ENCODE measurements at regions not wholly inside any gene's neighbourhood (a gene's known extent, or its start where the extent isn't known, plus 50 kb on each side); places are given as distances from the start of the nearest gene placed in this dataset.

- H3K27ac ChIP-seq, result no peak overlapping the region
- H3K4me3 ChIP-seq, result no peak overlapping the region
- DNase-seq (ENCODE audit: low read depth, low spot score), result no peak
- H3K36me3 ChIP-seq (ENCODE audit: insufficient read depth, low read length), result no peaks in the 10 kb centered on the region
- TF ChIP-seq POLR2AphosphoS5 (IDR thresholded peaks at IDR 0.05; ENCODE audit: borderline replicate concordance, low read depth, low read length), result no peak
- TF ChIP-seq EZH2 (IDR thresholded peaks at IDR 0.05), result no peak
- H3K9ac ChIP-seq (ENCODE audit: insufficient read length), result no peak overlapping the region
- no peaks in the 10 kb centered on the region for H3K9me3 ChIP-seq (ENCODE audit: low read depth, low read length)
Measured at GRCh38 chr18:2407961-2408360, 163.3 kb downstream of the METTL4 start.

GRCh38 chr18:2409906-2410305 is 161.4 kb downstream of the METTL4 start:
- H3K9me3 ChIP-seq (ENCODE audit: low read depth, low read length), result no peaks in the 10 kb centered on the region
- no peaks in the 10 kb centered on the region for H3K36me3 ChIP-seq (ENCODE audit: insufficient read depth, low read length)
- H3K9ac ChIP-seq (ENCODE audit: insufficient read length), result no peak overlapping the region
- no peak for TF ChIP-seq POLR2AphosphoS5 (IDR thresholded peaks at IDR 0.05; ENCODE audit: borderline replicate concordance, low read depth, low read length)
- no peak for TF ChIP-seq FOXP2 (optimal IDR thresholded peaks at IDR 0.05; ENCODE audit: control extremely low read depth, extremely low read length, insufficient read depth)
- TF ChIP-seq EZH2 (IDR thresholded peaks at IDR 0.05), result no peak
- H3K4me3 ChIP-seq, result no peak overlapping the region
- DNase-seq (ENCODE audit: low read depth, low spot score), result no peak
- no peak overlapping the region for H3K27ac ChIP-seq

- no peak for DNase-seq (ENCODE audit: low read depth, low spot score)
- no peak overlapping the region for H3K27ac ChIP-seq
- H3K9me3 ChIP-seq (ENCODE audit: low read depth, low read length), result no peaks in the 10 kb centered on the region
- no peak overlapping the region for H3K9ac ChIP-seq (ENCODE audit: insufficient read length)
- H3K4me3 ChIP-seq, result no peak overlapping the region
- no peaks in the 10 kb centered on the region for H3K36me3 ChIP-seq (ENCODE audit: insufficient read depth, low read length)
- TF ChIP-seq EZH2 (IDR thresholded peaks at IDR 0.05) (no peak), FOXP2 (optimal IDR thresholded peaks at IDR 0.05; ENCODE audit: control extremely low read depth, extremely low read length, insufficient read depth) (no peak), POLR2AphosphoS5 (IDR thresholded peaks at IDR 0.05; ENCODE audit: borderline replicate concordance, low read depth, low read length) (no peak)
Measured at GRCh38 chr18:2410688-2411087, 160.6 kb downstream of the METTL4 start.

GRCh38 chr18:2411381-2411960 is 159.8 kb downstream of the METTL4 start:
- H3K9me3 ChIP-seq (ENCODE audit: low read depth, low read length), result no peaks in the 10 kb centered on the region
- DNase-seq (ENCODE audit: low read depth, low spot score), result no peak
- TF ChIP-seq EZH2 (IDR thresholded peaks at IDR 0.05), result no peak
- TF ChIP-seq POLR2AphosphoS5 (IDR thresholded peaks at IDR 0.05; ENCODE audit: borderline replicate concordance, low read depth, low read length), result no peak
- no peak for TF ChIP-seq FOXP2 (optimal IDR thresholded peaks at IDR 0.05; ENCODE audit: control extremely low read depth, extremely low read length, insufficient read depth)
- H3K27ac ChIP-seq, result no peak overlapping the region
- no peak overlapping the region for H3K4me3 ChIP-seq
- no peaks in the 10 kb centered on the region for H3K36me3 ChIP-seq (ENCODE audit: insufficient read depth, low read length)
- H3K9ac ChIP-seq (ENCODE audit: insufficient read length), result no peak overlapping the region

- Histone ChIP-seq H3K36me3 (ENCODE audit: insufficient read depth, low read length) (no peaks in the 10 kb centered on the region), H3K9me3 (ENCODE audit: low read depth, low read length) (no peaks in the 10 kb centered on the region), H3K27ac (no peak overlapping the region), H3K9ac (ENCODE audit: insufficient read length) (no peak overlapping the region), H3K4me3 (no peak overlapping the region)
- TF ChIP-seq FOXP2 (optimal IDR thresholded peaks at IDR 0.05; ENCODE audit: control extremely low read depth, extremely low read length, insufficient read depth) (no peak), POLR2AphosphoS5 (IDR thresholded peaks at IDR 0.05; ENCODE audit: borderline replicate concordance, low read depth, low read length) (no peak), EZH2 (IDR thresholded peaks at IDR 0.05) (no peak)
- no peak for DNase-seq (ENCODE audit: low read depth, low spot score)
Measured at GRCh38 chr18:2412281-2412680, 159.0 kb downstream of the METTL4 start.

GRCh38 chr18:2412996-2413751 is 158.1 kb downstream of the METTL4 start:
- no peak for DNase-seq (ENCODE audit: low read depth, low spot score)
- H3K4me3 ChIP-seq, result no peak overlapping the region
- TF ChIP-seq EZH2 (IDR thresholded peaks at IDR 0.05) (no peak), POLR2AphosphoS5 (IDR thresholded peaks at IDR 0.05; ENCODE audit: borderline replicate concordance, low read depth, low read length) (no peak), FOXP2 (optimal IDR thresholded peaks at IDR 0.05; ENCODE audit: control extremely low read depth, extremely low read length, insufficient read depth) (no peak)

GRCh38 chr18:2414235-2414634 is 157.1 kb downstream of the METTL4 start:
- no peak overlapping the region for H3K4me3 ChIP-seq
- TF ChIP-seq EZH2 (IDR thresholded peaks at IDR 0.05), result no peak
- TF ChIP-seq POLR2AphosphoS5 (IDR thresholded peaks at IDR 0.05; ENCODE audit: borderline replicate concordance, low read depth, low read length), result no peak
- TF ChIP-seq FOXP2 (optimal IDR thresholded peaks at IDR 0.05; ENCODE audit: control extremely low read depth, extremely low read length, insufficient read depth), result no peak
- no peak for DNase-seq (ENCODE audit: low read depth, low spot score)
- H3K9ac ChIP-seq (ENCODE audit: insufficient read length), result no peak overlapping the region
- H3K27ac ChIP-seq, result no peak overlapping the region
- no peaks in the 10 kb centered on the region for H3K36me3 ChIP-seq (ENCODE audit: insufficient read depth, low read length)
- H3K9me3 ChIP-seq (ENCODE audit: low read depth, low read length), result no peaks in the 10 kb centered on the region

More at GRCh38 chr18:2412996-2413751, 158.1 kb downstream of the METTL4 start:
- no peaks in the 10 kb centered on the region for H3K36me3 ChIP-seq (ENCODE audit: insufficient read depth, low read length)
- H3K9me3 ChIP-seq (ENCODE audit: low read depth, low read length), result no peaks in the 10 kb centered on the region
- no peak overlapping the region for H3K27ac ChIP-seq
- H3K9ac ChIP-seq (ENCODE audit: insufficient read length), result no peak overlapping the region

DNA sequence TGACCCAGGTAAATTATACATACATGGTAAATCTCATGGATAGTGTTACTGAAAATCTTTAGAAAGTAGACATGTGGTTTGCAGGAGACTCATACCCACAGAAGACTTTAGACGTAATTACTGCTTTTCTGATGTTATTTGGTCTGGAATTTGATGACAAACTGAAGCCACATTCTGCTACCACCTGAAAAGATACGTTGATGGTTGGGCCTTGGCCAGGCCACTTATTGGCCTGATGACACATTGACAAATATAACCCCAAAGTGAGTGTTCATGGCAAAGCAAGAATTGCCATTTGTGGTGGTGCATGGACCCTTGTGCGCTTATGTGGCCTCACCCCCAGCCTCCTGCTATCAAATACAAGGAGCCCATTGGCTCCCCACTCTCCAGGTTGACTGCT is 155.6 kb downstream of the METTL4 start:
- no peak overlapping the region for H3K9ac ChIP-seq (ENCODE audit: insufficient read length)
- H3K4me3 ChIP-seq, result no peak overlapping the region
- TF ChIP-seq FOXP2 (optimal IDR thresholded peaks at IDR 0.05; ENCODE audit: control extremely low read depth, extremely low read length, insufficient read depth) (no peak), EZH2 (IDR thresholded peaks at IDR 0.05) (no peak)
- H3K27ac ChIP-seq, result no peak overlapping the region
- H3K9me3 ChIP-seq (ENCODE audit: low read depth, low read length), result no peaks in the 10 kb centered on the region
- no peaks in the 10 kb centered on the region for H3K36me3 ChIP-seq (ENCODE audit: insufficient read depth, low read length)
- DNase-seq (ENCODE audit: low read depth, low spot score), result no peak
